H9 (cell line): ENCODE measurements at regions not wholly inside any gene's neighbourhood (a gene's known extent, or its start where the extent isn't known, plus 50 kb on each side); places are given as distances from the start of the nearest gene placed in this dataset.
A peak's percentile ranks its signal among the peaks of the same experiment; 100 is the strongest.

Source experiments
- DNase-seq: peaks from one replicate; pipeline ENCODE4 v3.0.0-alpha.2; 2017
- H2AFZ ChIP-seq: one replicate; pipeline ENCODE4 v1.6.1; 2013; ENCODE audit warnings: mild to moderate bottlenecking, low read length, control low read depth, moderate library complexity
- H2AK5ac ChIP-seq: 2 replicates; pipeline ENCODE4 v1.6.1; 2013; ENCODE audit warnings: low read length, control low read depth, mixed read lengths; ENCODE audit not compliant: insufficient read length
- H2BK120ac ChIP-seq: one replicate; pipeline ENCODE4 v1.6.1; 2013; ENCODE audit warnings: low read depth, mild to moderate bottlenecking, low read length, control low read depth, inconsistent platforms; ENCODE audit not compliant: poor library complexity, severe bottlenecking
- H2BK12ac ChIP-seq: 2 replicates; pipeline ENCODE4 v1.6.1; 2013; ENCODE audit warnings: low read length, control low read depth, mixed read lengths, low read depth; ENCODE audit not compliant: insufficient read length
- H2BK15ac ChIP-seq: 2 replicates; pipeline ENCODE4 v1.6.1; 2013; ENCODE audit warnings: low read depth, low read length, control low read depth
- H2BK20ac ChIP-seq: one replicate; pipeline ENCODE4 v1.6.1; 2013; ENCODE audit warnings: low read depth, mild to moderate bottlenecking, low read length, control low read depth, inconsistent platforms; ENCODE audit not compliant: poor library complexity, severe bottlenecking
- H2BK5ac ChIP-seq: 2 replicates; pipeline ENCODE4 v1.6.1; 2013; ENCODE audit warnings: low read length, control low read depth, mixed read lengths; ENCODE audit not compliant: insufficient read length
- H3K14ac ChIP-seq: 2 replicates; pipeline ENCODE4 v1.6.1; 2013; ENCODE audit warnings: low read length, control low read depth; ENCODE audit not compliant: insufficient read depth
- H3K18ac ChIP-seq: 2 replicates; pipeline ENCODE4 v1.6.1; 2013; ENCODE audit warnings: low read depth, mild to moderate bottlenecking, mixed read lengths, low read length, control low read depth; ENCODE audit not compliant: insufficient read length
- H3K23ac ChIP-seq: 2 replicates; pipeline ENCODE4 v1.6.1; 2013; ENCODE audit warnings: low read length, control low read depth, mixed read lengths, low read depth; ENCODE audit not compliant: insufficient read length
- H3K23me2 ChIP-seq: 2 replicates; pipeline ENCODE4 v1.6.1; 2013; ENCODE audit warnings: low read depth, mild to moderate bottlenecking, mixed read lengths, low read length, control low read depth; ENCODE audit not compliant: insufficient read length, poor library complexity, severe bottlenecking
- H3K27ac ChIP-seq: 2 replicates; pipeline ENCODE4 v1.5.1; 2013; ENCODE audit warnings: low read length, control low read depth, mixed read lengths, low read depth; ENCODE audit not compliant: insufficient read length
- H3K27me3 ChIP-seq: 2 replicates; pipeline ENCODE4 v1.6.1; 2013; ENCODE audit warnings: low read length, control low read depth, inconsistent platforms; ENCODE audit not compliant: insufficient read depth
- H3K4ac ChIP-seq: 2 replicates; pipeline ENCODE4 v1.6.1; 2013; ENCODE audit warnings: low read depth, mild to moderate bottlenecking, control low read depth, inconsistent platforms, low read length, moderate library complexity
- H3K4me1 ChIP-seq: 2 replicates; pipeline ENCODE4 v1.6.1; 2013; ENCODE audit warnings: low read length, control low read depth, inconsistent platforms; ENCODE audit not compliant: insufficient read depth
- H3K4me2 ChIP-seq: 2 replicates; pipeline ENCODE4 v1.6.1; 2013; ENCODE audit warnings: low read length, control low read depth, mixed read lengths; ENCODE audit not compliant: insufficient read length, insufficient read depth
- H3K56ac ChIP-seq: 2 replicates; pipeline ENCODE4 v1.6.1; 2013; ENCODE audit warnings: low read depth, mild to moderate bottlenecking, mixed read lengths, low read length, control low read depth; ENCODE audit not compliant: insufficient read length
- H3K79me1 ChIP-seq: 2 replicates; pipeline ENCODE4 v1.6.1; 2013; ENCODE audit warnings: low read depth, mild to moderate bottlenecking, moderate library complexity, low read length, control low read depth, inconsistent platforms; ENCODE audit not compliant: insufficient read depth, poor library complexity, severe bottlenecking
- H3K79me2 ChIP-seq: 2 replicates; pipeline ENCODE4 v1.6.1; 2013; ENCODE audit warnings: low read length, control low read depth, inconsistent platforms; ENCODE audit not compliant: insufficient read depth
- H3K9ac ChIP-seq: 2 replicates; pipeline ENCODE4 v1.6.1; 2013; ENCODE audit warnings: low read length, control low read depth, mixed read lengths; ENCODE audit not compliant: insufficient read length; ENCODE audit errors: extremely low read depth
- H3K9me3 ChIP-seq: one replicate; pipeline ENCODE4 v1.6.1; 2013; ENCODE audit warnings: low read depth, low read length, inconsistent platforms; ENCODE audit not compliant: control insufficient read depth
- H3T11ph ChIP-seq: one replicate; pipeline ENCODE4 v1.6.1; 2013; ENCODE audit warnings: mild to moderate bottlenecking, low read length, control low read depth, inconsistent platforms
- H4K20me1 ChIP-seq: one replicate; pipeline ENCODE4 v1.6.1; 2013; ENCODE audit not compliant: control insufficient read depth, insufficient read length, insufficient read depth
- H4K5ac ChIP-seq: 2 replicates; pipeline ENCODE4 v1.6.1; 2013; ENCODE audit warnings: low read depth, mild to moderate bottlenecking, mixed read lengths, low read length, control low read depth; ENCODE audit not compliant: insufficient read length
- H4K8ac ChIP-seq: replicated peaks from 2 replicates; pipeline ENCODE4 v1.6.1; 2013; ENCODE audit warnings: low read length, control low read depth, mixed read lengths, low read depth; ENCODE audit not compliant: insufficient read length
- H4K91ac ChIP-seq: 2 replicates; pipeline ENCODE4 v1.6.1; 2013; ENCODE audit warnings: low read depth, mild to moderate bottlenecking, moderate library complexity, mixed read lengths, low read length, control low read depth; ENCODE audit not compliant: insufficient read length
- H3K27ac Mint-ChIP-seq, 3 experiments: 2 replicates in 2 of 3; 3 replicates in 1 of 3; pipeline ENCODE4 v1.8.0; 2020 to 2021; ENCODE audit warnings: mixed read lengths in 3 of 3, mild to moderate bottlenecking in 1 of 3, moderate library complexity in 1 of 3
- H3K27me3 Mint-ChIP-seq: 2 replicates; pipeline ENCODE4 v1.8.0; 2021; ENCODE audit warnings: low read depth, mild to moderate bottlenecking, moderate library complexity, mixed read lengths
- H3K36me3 Mint-ChIP-seq, 3 experiments: 2 replicates in 2 of 3; 3 replicates in 1 of 3; pipeline ENCODE4 v1.8.0; 2020 to 2021; ENCODE audit warnings: low read depth in 3 of 3, mixed read lengths in 3 of 3; ENCODE audit not compliant: insufficient read depth in 1 of 3
- H3K4me1 Mint-ChIP-seq, 2 experiments: 2 replicates each; pipeline ENCODE4 v1.8.0; 2020; ENCODE audit warnings: mixed read lengths in 2 of 2
- H3K4me3 Mint-ChIP-seq, 2 experiments: 2 replicates in 1 of 2; 3 replicates in 1 of 2; pipeline ENCODE4 v1.8.0; 2020 to 2021; ENCODE audit warnings: mild to moderate bottlenecking in 2 of 2, mixed read lengths in 2 of 2, moderate library complexity in 1 of 2
- H3K9me3 Mint-ChIP-seq, 2 experiments: 2 replicates in 1 of 2; 3 replicates in 1 of 2; pipeline ENCODE4 v1.8.0; 2020; ENCODE audit warnings: mild to moderate bottlenecking in 2 of 2, mixed read lengths in 2 of 2, moderate library complexity in 1 of 2
- WGBS: extraction: QIAGEN DNeasy Blood & Tissue Kit; methylation state at CpG from one replicate; pipeline ENCODE4 v1.1.7; 2013; ENCODE audit warnings: missing lambda C conversion rate, low lambda C conversion rate, mixed read lengths; ENCODE audit not compliant: insufficient read length; ENCODE audit errors: extremely low coverage; 5-methylcytosine and 5-hydroxymethylcytosine counted together
- TF ChIP-seq, protein P1 (sequence below): fragments of 200-600 bp; sonication (generic); conservative IDR thresholded peaks from 3 replicates; pipeline ENCODE4 v1.8.0; 2021; ENCODE audit warnings: antibody characterized with exemption, mild to moderate bottlenecking

DNA sequence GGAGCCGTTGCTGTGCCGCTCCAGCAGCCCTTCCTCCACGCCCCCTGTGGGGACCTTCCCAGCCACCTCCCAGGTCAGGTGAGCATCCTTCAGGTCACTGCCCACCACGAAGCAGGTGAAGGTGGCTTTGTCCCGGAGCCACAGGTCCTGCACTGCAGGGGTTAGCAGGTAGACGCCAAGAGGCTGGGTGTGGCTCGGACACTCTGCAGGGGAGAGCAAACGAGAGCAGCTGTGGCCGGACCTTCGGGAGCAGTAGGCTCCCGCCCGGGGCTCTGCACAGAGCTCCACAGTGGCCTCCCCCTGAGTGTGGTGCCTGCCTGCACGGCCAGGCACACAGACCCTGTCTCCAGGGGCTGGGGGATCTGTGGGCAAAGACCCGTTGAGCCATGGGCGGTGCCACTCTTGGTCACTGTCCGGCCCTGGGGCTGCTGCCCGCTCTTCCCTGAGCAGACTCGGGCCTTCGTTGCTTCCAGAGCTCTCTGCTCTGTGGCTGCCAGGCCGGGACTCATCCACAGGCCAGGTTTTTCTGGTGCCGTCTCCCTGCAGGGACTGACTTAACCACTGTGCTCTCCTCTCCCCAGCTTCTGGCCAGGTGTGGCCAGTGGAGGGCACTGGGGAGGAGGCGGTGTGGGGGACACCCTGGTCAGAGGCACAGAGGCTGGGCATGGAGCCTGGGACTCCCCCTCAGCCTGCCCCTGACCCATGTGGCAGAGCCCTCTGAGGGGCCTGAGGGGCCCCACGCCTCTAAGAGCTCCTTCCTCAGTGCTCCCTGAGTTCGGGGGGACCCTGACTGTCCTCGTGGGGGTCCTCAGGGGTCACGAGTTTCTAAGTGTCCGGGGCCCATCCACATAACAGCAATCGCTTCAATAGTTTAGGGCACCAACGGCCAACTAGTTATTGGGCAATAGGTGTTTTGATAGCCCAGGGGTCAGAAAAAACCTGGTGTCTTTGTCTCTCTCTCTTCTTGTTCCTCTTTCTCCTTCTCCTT is 314.9 kb downstream of the TMEM121 start:
- Histone ChIP-seq H2BK5ac (no peak overlapping the region), H3K27ac (no peak overlapping the region), H3K18ac (no peak overlapping the region), H2BK20ac (no peak overlapping the region), H2BK120ac (no peak overlapping the region), H3K79me2 (no peaks in the 10 kb centered on the region), H3K4me1 (no peaks in the 10 kb centered on the region), H3T11ph (no peak overlapping the region), H3K56ac (no peak overlapping the region), H4K8ac (no peak overlapping the region), H2AFZ (no peak overlapping the region), H3K14ac (no peak overlapping the region), H2AK5ac (no peak overlapping the region), H3K79me1 (no peaks in the 10 kb centered on the region), H3K23me2 (no peaks in the 10 kb centered on the region), H3K9ac (no peak overlapping the region), H3K27me3 (no peaks in the 10 kb centered on the region), H4K20me1 (no peaks in the 10 kb centered on the region), H3K23ac (no peak overlapping the region), H3K9me3 (peaks cover 94% of the 10 kb centered on the region), H4K91ac (no peak overlapping the region), H3K4ac (no peak overlapping the region), H4K5ac (no peak overlapping the region), H3K4me2 (no peak overlapping the region), H2BK15ac (no peak overlapping the region), H2BK12ac (no peak overlapping the region)
- peaks cover 69 to 89% of the 10 kb centered on the region in 2 experiments for H3K9me3 Mint-ChIP-seq
- H3K27ac Mint-ChIP-seq: no peak overlapping the region
- H3K36me3 Mint-ChIP-seq: peaks cover 15 to 37% (median 23%) of the 10 kb centered on the region in 3 experiments; a peak in 6 of 7 replicates
- WGBS: no CpG with 5 or more reads among the region's 29 CpGs
- H3K4me1 Mint-ChIP-seq: no peaks in the 10 kb centered on the region
- peak overlapping the region in 1 of 2 experiments; percentile 51; a peak in 1 of 5 replicates for H3K4me3 Mint-ChIP-seq
- TF ChIP-seq, protein P1, sequence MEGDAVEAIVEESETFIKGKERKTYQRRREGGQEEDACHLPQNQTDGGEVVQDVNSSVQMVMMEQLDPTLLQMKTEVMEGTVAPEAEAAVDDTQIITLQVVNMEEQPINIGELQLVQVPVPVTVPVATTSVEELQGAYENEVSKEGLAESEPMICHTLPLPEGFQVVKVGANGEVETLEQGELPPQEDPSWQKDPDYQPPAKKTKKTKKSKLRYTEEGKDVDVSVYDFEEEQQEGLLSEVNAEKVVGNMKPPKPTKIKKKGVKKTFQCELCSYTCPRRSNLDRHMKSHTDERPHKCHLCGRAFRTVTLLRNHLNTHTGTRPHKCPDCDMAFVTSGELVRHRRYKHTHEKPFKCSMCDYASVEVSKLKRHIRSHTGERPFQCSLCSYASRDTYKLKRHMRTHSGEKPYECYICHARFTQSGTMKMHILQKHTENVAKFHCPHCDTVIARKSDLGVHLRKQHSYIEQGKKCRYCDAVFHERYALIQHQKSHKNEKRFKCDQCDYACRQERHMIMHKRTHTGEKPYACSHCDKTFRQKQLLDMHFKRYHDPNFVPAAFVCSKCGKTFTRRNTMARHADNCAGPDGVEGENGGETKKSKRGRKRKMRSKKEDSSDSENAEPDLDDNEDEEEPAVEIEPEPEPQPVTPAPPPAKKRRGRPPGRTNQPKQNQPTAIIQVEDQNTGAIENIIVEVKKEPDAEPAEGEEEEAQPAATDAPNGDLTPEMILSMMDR: no peak
- H3K27me3 Mint-ChIP-seq: peaks cover 6% of the 10 kb centered on the region; the same call in 1 of the 2 replicates
- DNase-seq: peak; percentile 5
